Smooth muscle cell (in vitro differentiated cells): ENCODE measurements at regions not wholly inside any gene's neighbourhood (a gene's known extent, or its start where the extent isn't known, plus 50 kb on each side); places are given as distances from the start of the nearest gene placed in this dataset.

Experiments used
- DNase-seq: peaks from one replicate; lab custom pipeline; 2025; ENCODE audit not compliant: unreplicated experiment; lab: John Stamatoyannopoulos, UW
- H2AFZ ChIP-seq: fragments of 200-600 bp; sonication (generic); 2 replicates; pipeline ENCODE4 v1.6.0; 2016; ENCODE audit warnings: antibody characterized with exemption, low read depth, mild to moderate bottlenecking
- H3F3A ChIP-seq: fragments of 200-600 bp; sonication (generic); 2 replicates; pipeline ENCODE4 v1.6.0; 2017; ENCODE audit warnings: antibody characterized with exemption, low read depth
- H3K27ac ChIP-seq: fragments of 200-600 bp; sonication (generic); 2 replicates; pipeline ENCODE4 v1.5.1; 2016; ENCODE audit warnings: low read depth, mild to moderate bottlenecking
- H3K27me3 ChIP-seq: fragments of 200-600 bp; sonication (generic); 2 replicates; pipeline ENCODE4 v1.6.1; 2016; ENCODE audit warnings: low read depth, mild to moderate bottlenecking
- H3K36me3 ChIP-seq: fragments of 200-600 bp; sonication (generic); 2 replicates; pipeline ENCODE4 v1.5.1; 2016; ENCODE audit warnings: low read depth
- H3K4me1 ChIP-seq: fragments of 200-600 bp; sonication (generic); 2 replicates; pipeline ENCODE4 v1.5.1; 2016; ENCODE audit warnings: low read depth
- H3K4me2 ChIP-seq: fragments of 200-600 bp; sonication (generic); 2 replicates; pipeline ENCODE4 v1.6.0; 2016; ENCODE audit warnings: mild to moderate bottlenecking
- H3K4me3 ChIP-seq: fragments of 200-600 bp; sonication (generic); 2 replicates; pipeline ENCODE4 v1.5.1; 2016; ENCODE audit warnings: mild to moderate bottlenecking
- H3K79me2 ChIP-seq: fragments of 200-600 bp; sonication (generic); 2 replicates; pipeline ENCODE4 v1.6.0; 2016; ENCODE audit warnings: low read depth, mild to moderate bottlenecking
- H3K9ac ChIP-seq: fragments of 200-600 bp; sonication (generic); 2 replicates; pipeline ENCODE4 v1.6.0; 2016; ENCODE audit warnings: low read depth
- H3K9me3 ChIP-seq: fragments of 200-600 bp; sonication (generic); replicated peaks from 2 replicates; pipeline ENCODE4 v1.5.1; 2016; ENCODE audit warnings: low read depth
- H4K20me1 ChIP-seq: fragments of 200-600 bp; sonication (generic); 2 replicates; pipeline ENCODE4 v1.6.0; 2016; ENCODE audit warnings: low read depth
- CTCF ChIP-seq: fragments of 200-600 bp; sonication (generic); IDR thresholded peaks from 2 replicates; pipeline ENCODE4 v1.5.1; 2017; ENCODE audit warnings: borderline replicate concordance, mild to moderate bottlenecking, antibody characterized with exemption; ENCODE audit not compliant: insufficient read depth, poor library complexity, severe bottlenecking
- WGBS: methylation state at CpG from one replicate; pipeline ENCODE4 v1.1.7; 2016; ENCODE audit warnings: low lambda C conversion rate; 5-methylcytosine and 5-hydroxymethylcytosine counted together

DNA sequence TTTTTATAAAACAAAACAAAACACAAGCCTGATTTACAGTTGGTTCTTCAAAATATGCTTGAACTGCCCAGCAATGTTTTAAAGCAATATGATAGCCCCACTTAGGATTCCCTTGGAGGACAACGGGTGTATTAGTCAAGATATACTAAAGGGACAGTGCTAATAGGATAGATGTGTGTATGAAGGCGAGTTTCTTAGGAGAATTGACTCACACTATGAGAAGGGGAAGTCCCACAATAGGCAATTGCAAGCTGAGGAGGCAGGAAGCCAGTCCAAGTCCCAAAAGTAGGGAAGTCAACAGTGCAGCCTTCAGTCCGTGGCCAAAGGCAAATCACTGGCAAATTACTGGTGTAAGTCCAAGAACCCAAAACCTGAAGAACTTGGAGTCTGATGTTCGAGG lies 167.9 kb downstream of the CBLN2 start:
- no peak overlapping the region for H3K4me3 ChIP-seq
- H3K79me2 ChIP-seq: no peaks in the 10 kb centered on the region
- DNase-seq: no peak
- no peaks in the 10 kb centered on the region for H3K27me3 ChIP-seq
- WGBS: 65% methylated on average over 4 of the region's 4 CpGs
- H3K9ac ChIP-seq: no peak overlapping the region
- H3K4me1 ChIP-seq: no peaks in the 10 kb centered on the region
- no peaks in the 10 kb centered on the region for H3F3A ChIP-seq
- H3K27ac ChIP-seq: no peak overlapping the region
- H4K20me1 ChIP-seq: no peaks in the 10 kb centered on the region
- H3K36me3 ChIP-seq: no peaks in the 10 kb centered on the region
- no peak overlapping the region for H3K4me2 ChIP-seq
- no peak for TF ChIP-seq CTCF
- H3K9me3 ChIP-seq: no peaks in the 10 kb centered on the region
- no peak overlapping the region for H2AFZ ChIP-seq

- no peaks in the 10 kb centered on the region for H3K4me1 ChIP-seq
- no peaks in the 10 kb centered on the region for H3K9me3 ChIP-seq
- no peak overlapping the region for H3K9ac ChIP-seq
- no peaks in the 10 kb centered on the region for H3K36me3 ChIP-seq
- H2AFZ ChIP-seq: no peak overlapping the region
- no peak overlapping the region for H3K4me3 ChIP-seq
- no peaks in the 10 kb centered on the region for H4K20me1 ChIP-seq
- H3K27ac ChIP-seq: no peak overlapping the region
- WGBS: 69% methylated on average over 5 of the region's 5 CpGs
- no peak overlapping the region for H3K4me2 ChIP-seq
- TF ChIP-seq CTCF: no peak
- no peaks in the 10 kb centered on the region for H3F3A ChIP-seq
- DNase-seq: no peak
- H3K79me2 ChIP-seq: no peaks in the 10 kb centered on the region
- no peaks in the 10 kb centered on the region for H3K27me3 ChIP-seq
These were observed 168.5 kb downstream of the CBLN2 start for GRCh38 chr18:72375618-72376017.

- H3K4me1 ChIP-seq: no peaks in the 10 kb centered on the region
- no peaks in the 10 kb centered on the region for H3F3A ChIP-seq
- H3K27ac ChIP-seq: no peak overlapping the region
- H3K9ac ChIP-seq: no peak overlapping the region
- no peak overlapping the region for H3K4me2 ChIP-seq
- no peaks in the 10 kb centered on the region for H3K79me2 ChIP-seq
- no peaks in the 10 kb centered on the region for H4K20me1 ChIP-seq
- TF ChIP-seq CTCF: no peak
- no peak overlapping the region for H3K4me3 ChIP-seq
- no peaks in the 10 kb centered on the region for H3K36me3 ChIP-seq
- H3K27me3 ChIP-seq: no peaks in the 10 kb centered on the region
- no peak overlapping the region for H2AFZ ChIP-seq
- no peak for DNase-seq
- H3K9me3 ChIP-seq: no peaks in the 10 kb centered on the region
These were observed 172.1 kb downstream of the CBLN2 start for GRCh38 chr18:72372076-72372475.

- no peaks in the 10 kb centered on the region for H3K9me3 ChIP-seq
- H3F3A ChIP-seq: no peaks in the 10 kb centered on the region
- H3K27me3 ChIP-seq: no peaks in the 10 kb centered on the region
- 79% methylated on average over 1 of the region's 1 CpG for WGBS
- no peaks in the 10 kb centered on the region for H3K4me1 ChIP-seq
- H2AFZ ChIP-seq: no peak overlapping the region
- H4K20me1 ChIP-seq: no peaks in the 10 kb centered on the region
- no peak overlapping the region for H3K9ac ChIP-seq
- no peak for DNase-seq
- no peak for TF ChIP-seq CTCF
- H3K4me3 ChIP-seq: no peak overlapping the region
- no peak overlapping the region for H3K4me2 ChIP-seq
- H3K27ac ChIP-seq: no peak overlapping the region
- no peaks in the 10 kb centered on the region for H3K36me3 ChIP-seq
- no peaks in the 10 kb centered on the region for H3K79me2 ChIP-seq
These were observed 175.8 kb downstream of the CBLN2 start for GRCh38 chr18:72368308-72368707.
